SU-DHL-6 (cell line): ENCODE measurements at regions not wholly inside any gene's neighbourhood (a gene's known extent, or its start where the extent isn't known, plus 50 kb on each side); places are given as distances from the start of the nearest gene placed in this dataset.

Experiments used
- CTCF ChIP-seq: fragments of 200-600 bp; sonication (generic); IDR thresholded peaks from one replicate; pipeline ENCODE4 v1.5.1; 2017; ENCODE audit warnings: antibody characterized with exemption, mild to moderate bottlenecking, low read length, moderate library complexity; ENCODE audit not compliant: insufficient read depth, poor library complexity, severe bottlenecking
- EZH2phosphoT487 ChIP-seq: fragments of 200-600 bp; sonication (generic), shearing (Covaris generic); conservative IDR thresholded peaks from 2 replicates; pipeline ENCODE4 v1.6.1; 2018; ENCODE audit warnings: mild to moderate bottlenecking, antibody characterized with exemption, low read length, moderate library complexity, mixed read lengths

GRCh38 chr2:120845277-120845676, 109.6 kb downstream of the GLI2 start:
- TF ChIP-seq CTCF (no peak), EZH2phosphoT487 (no peak)
